NCI-H1417 (cell line): ENCODE measurements at regions not wholly inside any gene's neighbourhood (a gene's known extent, or its start where the extent isn't known, plus 50 kb on each side); places are given as distances from the start of the nearest gene placed in this dataset.

Experiments
- DNase-seq, 3 experiments: peaks; one replicate each; lab custom pipeline; 2025; lab: John Stamatoyannopoulos, UW

DNA sequence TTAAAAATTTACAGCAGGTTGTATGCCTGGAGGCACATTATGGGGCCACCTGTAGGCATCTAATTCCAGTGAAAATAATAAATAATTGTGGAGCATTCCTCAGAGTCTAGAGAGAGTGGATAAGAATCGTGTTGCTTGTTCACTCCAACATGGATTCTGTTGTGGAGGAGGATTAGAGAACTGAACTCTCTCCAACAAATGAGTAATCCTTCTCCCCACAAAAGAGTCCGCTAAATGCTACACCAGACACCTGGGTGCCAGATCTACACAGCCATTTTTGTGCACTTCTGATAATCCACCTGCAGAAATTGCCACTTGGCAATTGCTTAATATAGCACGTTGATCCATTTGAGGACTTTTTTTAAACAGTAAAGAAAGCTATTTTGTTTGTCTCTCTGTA is 113.7 kb upstream of the DPYD start:
- peak in 2 of 3 experiments; percentile 12 to 48 for DNase-seq

DNA sequence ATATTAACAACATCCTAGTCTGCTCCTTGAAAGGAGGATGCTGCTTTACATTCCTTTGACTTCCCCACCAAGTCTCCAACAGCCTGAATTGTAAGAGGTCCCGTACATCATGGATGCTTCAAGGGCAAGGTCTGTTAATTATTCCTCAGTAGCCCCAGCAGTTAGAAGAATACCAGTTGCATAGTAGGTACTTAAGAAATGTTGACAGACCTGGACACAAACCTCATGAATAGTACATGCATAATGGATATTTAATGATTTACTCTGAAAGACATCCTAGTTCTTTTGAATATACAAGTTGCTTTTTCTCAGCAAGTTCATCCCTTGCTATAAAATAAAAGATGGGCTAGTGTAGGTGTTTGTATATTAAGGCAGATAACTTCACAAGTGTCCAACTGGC is 112.1 kb upstream of the DPYD start:
- no peak for DNase-seq

DNA sequence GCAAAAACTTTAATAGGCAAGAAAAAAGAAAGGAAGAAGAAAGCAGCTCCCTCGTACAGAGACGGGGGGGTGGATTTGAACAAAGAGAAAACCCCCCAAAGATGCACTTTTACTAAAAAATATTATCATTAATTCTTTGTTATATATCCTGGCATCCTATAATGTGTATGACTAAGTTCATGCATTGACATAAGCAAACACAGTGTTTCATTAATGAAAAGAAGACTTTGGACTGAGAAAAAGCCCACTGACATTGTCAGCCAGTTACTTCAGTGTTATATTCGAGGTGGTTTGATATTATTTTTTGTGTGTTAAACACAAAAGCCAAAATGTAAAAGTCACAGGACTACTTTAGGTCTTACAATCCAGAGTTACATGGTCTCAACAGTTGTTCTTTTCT is 110.1 kb upstream of the DPYD start:
- DNase-seq: no peak

DNA sequence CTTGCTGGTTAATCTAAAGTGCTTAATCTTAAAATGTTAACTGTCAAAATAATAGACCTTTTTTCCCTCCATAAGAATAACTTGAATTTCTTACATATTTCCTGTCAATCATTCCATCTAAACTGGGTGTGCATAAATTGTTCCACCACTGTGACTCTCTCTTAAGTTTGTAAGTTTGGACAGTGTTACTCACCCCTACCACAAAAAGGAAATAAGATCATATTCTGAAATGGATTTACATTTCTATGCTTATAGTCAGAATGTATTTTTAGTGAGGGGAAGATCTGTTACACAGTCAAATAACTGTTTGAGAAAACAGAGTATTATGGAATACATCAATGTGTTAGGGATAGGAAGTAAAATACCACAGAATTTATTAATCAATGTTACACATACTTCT is 109.6 kb upstream of the DPYD start:
- DNase-seq: no peak

DNA sequence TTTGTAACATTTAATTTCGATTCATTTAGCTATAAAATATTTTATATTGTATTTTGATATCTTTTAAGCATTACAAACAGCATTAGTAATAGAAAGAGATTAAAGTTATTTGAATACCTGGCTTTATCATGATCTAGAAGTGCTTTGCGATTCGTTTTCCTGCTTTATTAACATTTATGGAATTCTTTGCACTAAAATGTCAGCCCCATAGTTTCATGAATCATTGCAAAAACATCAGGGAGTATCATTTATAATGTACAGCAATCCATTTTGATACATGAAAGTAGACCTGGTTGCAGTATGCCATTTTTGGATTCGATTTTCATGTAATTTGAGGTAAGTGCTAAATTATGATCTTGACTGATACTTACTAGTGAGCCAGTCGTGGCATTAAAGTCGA is 108.0 kb upstream of the DPYD start:
- DNase-seq: no peak

DNA sequence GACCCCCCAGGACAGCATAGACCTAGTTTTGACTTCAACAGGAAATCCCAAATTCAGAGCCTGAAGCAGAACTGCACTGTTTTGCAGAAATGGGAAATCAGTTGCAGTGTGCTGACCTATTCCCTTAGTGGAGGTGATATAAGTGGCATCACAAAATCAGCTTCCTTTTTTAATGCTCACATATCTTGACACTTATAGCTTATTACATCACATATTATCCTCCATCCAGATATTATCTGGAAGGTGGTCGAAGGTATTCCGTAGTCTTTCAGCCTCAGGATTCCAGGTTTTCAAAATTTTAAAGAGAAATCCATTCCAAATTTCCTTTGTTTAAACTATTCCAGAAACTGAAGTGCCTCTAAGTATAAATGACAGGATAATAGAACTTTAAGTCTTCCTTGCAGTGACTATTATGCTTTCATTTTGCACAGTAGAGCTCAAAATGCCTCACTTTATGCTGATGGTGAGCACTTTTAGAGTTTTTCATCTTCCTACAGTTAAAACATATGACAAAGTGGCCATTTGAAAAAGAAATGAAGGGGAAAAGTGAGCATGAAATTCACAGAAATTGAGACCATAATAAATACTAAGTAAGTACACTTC is 106.4 kb upstream of the DPYD start:
- no peak for DNase-seq

DNA sequence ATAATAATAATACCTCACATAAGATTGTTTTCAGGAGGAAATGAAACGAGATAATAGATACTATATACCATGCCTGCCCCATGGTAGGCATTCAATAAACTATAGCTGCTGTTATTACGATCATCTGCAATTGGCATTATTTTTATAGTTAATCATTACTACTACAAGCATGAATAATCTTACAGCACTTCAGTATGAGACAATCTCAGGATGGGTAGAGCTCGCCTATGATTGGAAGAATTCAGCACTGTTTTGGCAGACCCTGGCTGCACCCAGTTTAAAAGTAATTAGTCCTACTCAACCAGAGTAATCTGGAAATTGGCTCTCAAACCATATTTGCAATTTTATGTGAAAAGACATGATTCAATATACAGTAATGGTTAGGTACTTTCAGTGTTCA is 105.0 kb upstream of the DPYD start:
- DNase-seq: no peak

DNA sequence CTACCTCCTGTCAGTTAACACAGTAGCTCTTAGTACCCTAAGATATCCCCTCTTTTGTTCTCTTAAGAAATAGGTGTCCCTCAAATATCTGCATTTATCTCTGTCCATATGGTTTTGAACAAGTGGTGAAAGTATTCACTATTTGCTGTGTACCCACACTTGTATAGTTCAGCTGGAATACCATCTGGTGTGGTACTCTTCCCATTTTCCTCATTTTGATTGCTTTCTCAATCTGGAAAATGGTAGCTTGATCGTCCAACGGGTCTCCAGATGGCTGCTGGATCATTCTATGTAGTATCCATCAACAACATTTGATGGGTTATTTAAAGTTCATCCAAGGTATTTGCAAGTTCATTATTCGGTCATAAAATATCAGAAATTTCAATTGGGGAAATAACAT is 100.3 kb upstream of the DPYD start:
- DNase-seq: no peak

DNA sequence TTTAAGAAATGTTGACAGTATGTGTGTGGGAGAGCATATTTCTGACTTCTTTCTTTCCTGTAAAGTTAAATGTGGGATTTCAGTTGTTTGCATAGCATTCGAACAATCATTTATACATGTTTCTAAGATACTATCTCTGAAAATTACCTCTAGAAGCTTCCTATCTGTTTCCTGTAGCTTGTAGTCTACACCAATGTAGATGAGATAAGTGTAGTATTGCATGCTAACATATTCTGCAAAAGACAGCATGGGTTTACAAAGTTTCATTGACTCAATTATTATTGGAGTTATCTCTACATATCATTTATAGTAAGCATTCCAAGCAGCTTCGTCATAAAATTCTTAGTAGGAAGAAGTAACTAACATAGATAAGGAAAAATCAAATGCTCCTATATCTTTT is 98.9 kb upstream of the DPYD start:
- DNase-seq: no peak

DNA sequence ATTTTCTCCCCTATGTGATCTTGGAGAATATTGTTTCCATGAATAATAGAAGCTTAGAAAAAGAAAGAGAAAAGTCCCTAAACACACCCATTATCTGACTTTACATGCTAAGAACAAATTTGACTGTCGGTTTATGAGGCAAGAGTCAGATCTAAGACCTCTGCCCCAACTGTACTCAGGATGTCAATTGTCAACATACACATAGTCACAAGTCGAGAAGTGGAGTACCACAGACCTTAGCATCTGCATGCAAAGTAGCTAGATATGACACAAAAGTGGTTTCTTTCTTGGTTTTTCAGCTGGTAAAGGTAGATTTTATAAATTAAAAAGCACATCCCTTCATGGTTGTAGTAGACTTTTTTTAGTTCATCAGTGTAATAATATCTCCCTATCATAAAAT is 97.2 kb upstream of the DPYD start:
- DNase-seq: no peak

DNA sequence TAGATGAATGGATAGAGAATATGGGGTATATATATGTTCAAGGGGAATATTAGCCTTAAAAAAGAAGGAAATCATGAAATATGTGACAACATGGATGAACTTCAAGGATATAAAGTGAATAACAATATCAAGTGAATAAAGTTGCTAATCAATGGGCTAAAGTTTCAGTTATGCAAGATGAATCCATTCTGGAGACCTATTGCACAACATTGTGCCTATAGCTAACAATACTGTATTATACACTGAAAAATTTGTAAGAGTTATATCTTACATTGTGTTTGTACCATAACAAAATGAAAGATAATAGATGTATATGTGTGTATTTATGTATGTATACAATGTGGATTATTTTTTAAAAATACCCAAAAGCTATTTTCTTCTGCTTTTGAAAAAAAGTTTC is 96.3 kb upstream of the DPYD start:
- DNase-seq: no peak

DNA sequence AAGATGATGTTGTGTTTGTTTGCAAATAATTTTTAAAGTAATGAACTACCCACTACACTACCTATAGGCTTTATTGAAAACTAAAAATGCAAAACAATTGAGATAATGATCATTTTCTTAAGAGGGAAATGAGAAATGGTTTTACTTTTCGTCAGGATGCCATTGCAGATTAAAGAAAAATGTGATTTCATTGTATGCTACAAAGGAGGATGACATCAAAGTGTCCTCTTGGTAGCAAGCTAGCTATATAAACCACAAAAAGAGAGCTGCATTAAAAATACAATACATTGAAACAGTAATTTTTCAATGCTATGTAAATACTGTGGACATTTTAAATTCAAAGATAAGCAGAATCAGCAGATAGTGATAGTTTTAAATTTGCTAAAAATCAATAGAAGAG is 87.5 kb upstream of the DPYD start:
- no peak for DNase-seq

DNA sequence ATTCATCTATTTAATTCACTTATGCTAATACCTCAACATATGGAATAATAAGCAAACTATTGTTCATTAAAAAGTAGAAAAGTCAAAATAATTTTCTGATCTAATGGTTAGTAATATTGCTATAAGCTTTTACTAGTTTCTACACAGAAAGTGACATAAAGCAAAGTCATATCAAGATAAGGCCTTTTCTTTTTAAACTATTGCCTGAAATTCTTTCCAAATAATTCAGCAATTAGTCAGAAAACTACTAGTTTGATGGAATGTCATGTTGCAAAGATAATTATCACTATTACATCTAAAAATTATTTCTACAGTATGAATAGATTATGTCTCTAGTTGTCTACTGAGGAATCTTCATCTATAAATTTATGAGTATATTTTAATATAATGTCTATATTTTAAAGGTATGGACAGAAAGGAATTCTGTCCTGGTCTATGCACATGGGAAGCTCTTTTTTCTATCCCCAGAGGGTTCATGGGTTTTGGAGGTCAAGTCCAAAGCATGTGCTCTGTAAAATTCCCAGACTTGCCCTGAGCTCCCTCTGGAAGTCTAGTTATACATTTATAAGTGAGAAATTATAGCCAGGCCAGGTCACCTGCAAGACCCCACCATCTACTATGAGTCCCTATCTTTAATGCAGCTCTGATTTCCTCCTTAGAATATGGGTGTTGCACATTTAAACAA is 84.6 kb upstream of the DPYD start:
- no peak for DNase-seq

DNA sequence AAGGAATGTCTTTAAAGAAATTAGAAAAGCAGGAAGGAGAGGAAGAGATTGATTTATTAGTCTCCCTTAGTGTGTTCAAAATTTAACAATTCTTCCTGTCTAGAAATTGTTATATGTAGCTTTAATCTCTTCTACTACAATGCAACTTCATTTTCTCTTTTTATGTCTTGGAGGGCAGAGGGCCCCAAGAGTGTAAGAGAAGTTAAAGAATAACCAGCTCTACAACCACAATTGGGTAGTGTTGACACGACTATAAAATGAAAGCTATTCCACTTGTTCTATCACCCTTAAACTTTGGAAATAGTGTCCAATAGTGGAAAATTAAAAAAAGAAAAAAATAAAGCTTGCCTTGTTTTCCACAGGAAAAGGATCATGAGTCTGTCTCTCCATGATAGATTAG is 82.6 kb upstream of the DPYD start:
- DNase-seq: no peak

DNA sequence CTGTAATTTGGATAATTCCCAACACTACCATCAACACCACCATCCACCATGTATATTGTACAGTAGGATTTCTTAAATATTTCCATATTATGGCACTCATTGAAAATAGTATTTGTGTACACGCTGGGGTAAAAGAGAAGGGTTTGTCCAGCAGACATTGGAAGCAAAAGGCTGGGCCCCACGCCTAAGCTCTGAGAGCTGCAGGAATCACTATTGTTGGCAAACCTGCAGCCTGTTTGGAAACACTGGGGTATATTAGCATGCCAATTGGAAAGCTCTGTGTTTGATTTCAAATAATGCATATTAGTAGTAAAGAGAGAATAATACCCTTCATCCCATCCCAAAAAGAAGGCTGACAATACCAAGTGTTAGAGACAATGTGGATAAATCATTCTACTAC is 81.5 kb upstream of the DPYD start:
- DNase-seq: no peak

DNA sequence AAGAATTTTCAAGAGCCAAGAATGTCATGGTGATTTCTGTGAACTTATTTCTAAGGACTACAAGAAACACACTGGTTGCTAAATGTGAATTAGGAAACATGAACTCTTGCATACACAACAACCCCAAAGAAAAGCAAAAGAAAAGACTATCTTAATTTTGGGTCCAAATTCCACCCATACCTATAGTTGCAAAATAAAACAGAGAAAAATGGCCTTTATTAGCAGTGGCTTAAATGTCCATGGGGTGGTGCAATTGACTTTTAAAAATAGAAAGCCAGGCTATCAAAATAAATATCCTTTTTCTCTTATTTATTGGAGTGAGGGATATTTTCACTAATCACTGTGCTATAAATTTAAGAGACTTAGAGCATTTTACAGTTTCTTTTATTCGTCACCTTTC is 80.9 kb upstream of the DPYD start:
- no peak for DNase-seq

DNA sequence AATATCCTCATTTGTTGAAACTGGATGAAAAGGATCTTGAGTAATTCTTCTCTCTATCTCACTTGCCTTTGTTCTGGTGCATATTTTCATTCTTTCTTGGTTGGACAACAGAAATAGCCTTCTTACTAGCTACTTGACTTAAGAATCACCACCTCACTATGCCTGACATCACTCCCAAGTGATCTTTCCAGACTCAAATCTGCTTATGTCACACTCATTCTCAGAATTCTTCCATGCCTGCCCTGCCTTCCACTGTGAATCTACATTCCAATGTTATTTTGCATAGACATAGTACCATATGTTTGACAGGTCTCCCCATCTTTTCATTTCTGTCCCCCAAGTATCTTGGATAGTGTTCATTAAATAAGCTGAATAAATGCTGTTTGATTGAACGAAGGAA is 78.5 kb upstream of the DPYD start:
- no peak for DNase-seq

DNA sequence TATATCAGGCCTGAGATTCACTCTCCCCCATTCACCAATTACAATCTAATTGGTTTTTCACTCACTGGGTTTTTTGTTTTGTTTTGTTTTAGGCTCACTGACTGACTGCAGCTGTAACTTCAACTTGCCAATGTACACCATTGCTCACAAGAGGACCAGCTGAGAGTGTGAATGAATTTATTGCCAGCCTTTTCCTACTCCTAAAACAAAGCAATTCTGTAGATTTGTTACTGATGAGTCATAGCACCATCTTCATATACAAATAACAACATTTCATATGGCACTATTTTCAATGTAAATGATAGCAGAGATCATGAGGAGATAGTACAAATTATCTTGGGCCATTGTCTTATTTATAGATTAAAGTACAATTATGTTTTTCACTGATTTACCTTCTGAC is 76.0 kb upstream of the DPYD start:
- DNase-seq: no peak

DNA sequence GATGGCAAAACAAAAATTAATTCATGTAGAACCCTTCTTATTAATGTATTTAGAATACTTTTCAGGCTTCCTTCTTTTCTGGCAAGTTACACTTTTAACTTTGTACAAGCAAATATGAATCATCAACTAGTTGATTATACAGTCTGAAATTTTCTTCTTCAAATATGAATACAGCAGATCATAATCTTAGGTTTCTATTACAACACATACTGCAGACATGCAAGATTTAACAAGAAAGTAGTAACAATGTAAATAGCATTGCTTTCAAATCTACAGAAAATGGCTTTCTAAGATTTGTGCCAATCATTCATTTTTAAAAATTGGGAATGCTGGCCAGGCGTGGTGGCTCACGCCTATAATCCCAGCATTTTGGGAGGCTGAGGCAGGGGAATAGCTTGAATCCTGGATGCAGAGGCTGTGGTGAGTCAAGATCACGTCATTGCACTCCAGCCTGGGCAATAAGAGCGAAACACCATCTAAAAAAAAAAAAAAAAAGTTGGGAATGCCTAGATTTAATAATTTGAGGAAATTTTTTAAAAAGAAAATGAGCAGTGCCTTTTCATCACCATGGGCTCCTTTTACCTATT is 68.4 kb upstream of the DPYD start:
- DNase-seq: no peak

DNA sequence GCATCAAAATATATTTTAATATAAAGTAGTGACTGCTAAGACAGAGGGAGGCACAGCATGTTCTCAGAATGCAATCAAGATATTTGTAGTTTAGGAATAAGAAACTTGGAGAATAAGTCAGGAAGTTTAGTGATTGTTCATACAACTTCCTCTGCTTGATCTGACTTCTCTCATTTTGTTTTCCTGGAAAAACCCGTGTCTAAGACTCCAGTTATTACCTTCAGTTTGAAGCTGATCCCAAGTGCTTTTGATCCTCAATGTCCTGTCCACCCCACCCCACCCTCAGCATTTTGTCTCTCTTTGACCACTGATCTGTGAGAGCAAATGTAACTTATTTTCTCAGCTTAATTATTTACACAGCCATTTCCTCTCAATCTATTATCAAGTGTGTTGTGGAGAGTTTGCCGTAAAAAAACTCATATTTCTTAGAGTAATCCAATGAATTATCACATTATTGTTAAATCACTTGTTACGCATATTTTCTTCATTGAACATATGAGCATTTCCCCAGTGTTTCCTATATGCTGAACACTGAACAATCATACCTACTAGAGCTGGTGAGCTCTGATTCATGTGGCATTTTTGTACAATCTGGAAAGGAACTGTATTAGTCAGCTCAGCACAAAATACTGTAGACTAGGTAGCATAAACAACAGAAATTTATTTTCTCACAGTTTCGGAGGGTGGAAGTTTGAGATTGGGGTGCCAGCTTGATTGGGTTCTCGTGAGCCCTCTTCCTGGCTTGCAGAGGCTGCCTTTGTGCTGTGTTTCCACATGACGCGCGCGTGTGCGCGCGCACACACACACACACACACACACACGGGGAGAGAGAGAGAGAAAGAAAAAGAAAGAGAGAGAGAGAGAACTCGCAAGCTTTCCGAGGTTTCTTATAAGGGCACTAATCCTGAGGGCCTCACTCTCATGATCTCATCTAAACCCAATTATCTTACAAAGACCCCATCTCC is 65.5 kb upstream of the DPYD start:
- DNase-seq: no peak

DNA sequence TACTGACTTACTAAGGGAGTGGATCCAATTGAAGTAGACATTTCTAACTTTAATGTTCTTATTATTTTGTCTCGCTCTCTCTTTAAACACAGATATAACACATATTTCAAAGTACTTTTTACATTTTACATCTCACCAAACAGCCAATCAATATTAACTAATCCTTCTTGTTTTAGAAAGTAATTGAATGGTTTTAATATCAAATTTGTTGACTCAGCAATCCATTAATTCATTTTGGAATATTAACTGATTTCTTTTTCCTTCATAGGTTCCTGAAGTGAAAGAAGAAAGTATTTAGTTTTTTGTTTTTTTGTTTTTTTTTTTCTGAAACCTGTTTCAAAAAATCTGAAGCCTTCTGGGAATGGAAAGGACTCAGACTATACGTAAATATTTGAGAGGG is 62.3 kb upstream of the DPYD start:
- DNase-seq: no peak

DNA sequence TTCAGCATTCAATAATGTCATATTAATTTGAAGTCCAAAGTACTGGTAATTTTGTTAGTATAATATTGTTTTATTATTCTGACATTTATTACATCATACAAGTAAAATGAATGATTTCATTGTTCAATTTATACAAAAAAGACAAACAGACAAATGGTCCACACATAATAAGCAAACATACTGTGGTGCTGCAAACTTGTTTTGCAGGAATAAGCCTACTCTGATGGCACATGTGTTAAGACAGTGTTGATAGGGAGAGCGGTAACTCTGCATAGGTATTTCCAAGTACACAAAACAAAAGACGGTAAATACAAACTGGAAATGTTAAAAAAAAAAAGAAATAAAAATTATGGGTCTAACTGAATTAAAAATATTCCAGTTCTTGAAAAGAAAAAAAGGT is 59.7 kb upstream of the DPYD start:
- peak in 1 of 3 experiments; percentile 25 for DNase-seq

DNA sequence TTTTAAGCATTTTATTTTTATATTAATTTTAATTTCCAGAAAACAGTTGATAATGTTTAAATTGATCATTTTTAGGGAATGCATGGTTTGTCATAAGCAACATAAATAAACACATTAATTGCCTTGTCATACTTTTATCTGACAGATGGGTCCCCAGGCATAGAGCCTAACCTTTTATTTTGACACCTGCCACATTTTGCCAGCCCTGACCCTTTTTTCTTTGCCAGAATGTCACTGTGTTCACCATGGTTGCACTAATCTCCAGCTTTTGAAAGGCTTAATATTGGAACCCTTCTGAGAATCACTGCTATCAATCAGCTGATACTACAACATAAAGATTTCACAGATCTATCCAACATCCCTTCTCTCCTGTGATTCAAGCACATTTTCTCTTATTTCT is 56.0 kb upstream of the DPYD start:
- DNase-seq: peak in 1 of 3 experiments; percentile 55
